Head of caudate nucleus (tissue), 42 donors: ENCODE measurements at regions not wholly inside any gene's neighbourhood (a gene's known extent, or its start where the extent isn't known, plus 50 kb on each side); places are given as distances from the start of the nearest gene placed in this dataset.

Experiments used
- DNase-seq, 42 donors: peaks; one replicate each; pipeline versions ENCODE4 v3.0.0 to v3.0.0-alpha.2; 2020 to 2021; ENCODE audit warnings: mixed read lengths in 7 of 42
- intact Hi-C: fragments of 100-400 bp; cut with DNase I; formaldehyde crosslinking; loops from one replicate; pipeline ENCODE4 v1.15.0; 2022

- intact Hi-C loops: no loop called here
- DNase-seq: no peak
Measured at GRCh38 chr12:4015225-4016091, 142.3 kb upstream of the PARP11 start.

- DNase-seq: no peak
- intact Hi-C loops: no loop called here
Measured at GRCh38 chr12:4014858-4015224, 141.6 kb upstream of the PARP11 start.

- no peak for DNase-seq
- intact Hi-C loops: no loop called here
Measured at GRCh38 chr12:4014444-4014843, 141.2 kb upstream of the PARP11 start.

- no peak for DNase-seq
- intact Hi-C loops: no loop called here
Measured at GRCh38 chr12:4012977-4013968, 140.1 kb upstream of the PARP11 start.

GRCh38 chr12:4012073-4012472 is 138.9 kb upstream of the PARP11 start:
- intact Hi-C loops: no loop called here
- no peak for DNase-seq

GRCh38 chr12:4011597-4011996 is 138.4 kb upstream of the PARP11 start:
- DNase-seq: no peak
- intact Hi-C loops: no loop called here

- intact Hi-C loops: no loop called here
- DNase-seq: no peak
Measured at GRCh38 chr12:4009979-4010704, 136.9 kb upstream of the PARP11 start.

GRCh38 chr12:4006743-4007142 is 133.5 kb upstream of the PARP11 start:
- DNase-seq: no peak
- intact Hi-C loops: no loop called here

- intact Hi-C loops: no loop called here
- DNase-seq: no peak
Measured at GRCh38 chr12:4005851-4006430, 132.7 kb upstream of the PARP11 start.

- DNase-seq: no peak
- intact Hi-C loops: no loop called here
Measured at GRCh38 chr12:4003576-4003975, 130.4 kb upstream of the PARP11 start.

- DNase-seq: no peak
- intact Hi-C loops: no loop called here
Measured at GRCh38 chr12:4002601-4003000, 129.4 kb upstream of the PARP11 start.

GRCh38 chr12:4001841-4002240 is 128.6 kb upstream of the PARP11 start:
- intact Hi-C loops: no loop called here
- no peak for DNase-seq

- intact Hi-C loops: no loop called here
Measured at GRCh38 chr12:4001031-4001430, 127.8 kb upstream of the PARP11 start.

GRCh38 chr12:3999904-4000303 is 126.7 kb upstream of the PARP11 start:
- no peak for DNase-seq
- intact Hi-C loops: loop anchor here (10.0 kb wide), 1 partner anchor 285 kb away; no protein-coding TSS in a partner anchor

More at GRCh38 chr12:4001031-4001430, 127.8 kb upstream of the PARP11 start:
- DNase-seq: no peak

- intact Hi-C loops: loop anchor here (10.0 kb wide), 1 partner anchor 286 kb away; no protein-coding TSS in a partner anchor
- no peak for DNase-seq
Measured at GRCh38 chr12:3998968-3999792, 126.0 kb upstream of the PARP11 start.

GRCh38 chr12:3998397-3998796 is 125.2 kb upstream of the PARP11 start:
- no peak for DNase-seq
- intact Hi-C loops: loop anchor here (10.0 kb wide), 1 partner anchor 286 kb away; no protein-coding TSS in a partner anchor

GRCh38 chr12:3996322-3996721 is 123.1 kb upstream of the PARP11 start:
- intact Hi-C loops: loop anchor here (10.0 kb wide), 1 partner anchor 288 kb away; no protein-coding TSS in a partner anchor
- no peak for DNase-seq

- intact Hi-C loops: loop anchor here (10.0 kb wide), 1 partner anchor 289 kb away; no protein-coding TSS in a partner anchor
- DNase-seq: no peak
Measured at GRCh38 chr12:3995306-3995705, 122.1 kb upstream of the PARP11 start.
